ENCODE measurements at regions not wholly inside any gene's neighbourhood (a gene's known extent, or its start where the extent isn't known, plus 50 kb on each side); places are given as distances from the start of the nearest gene placed in this dataset.
"Not testable (repeated sequence)": the region's sequence is repeated elsewhere in the genome, so short reads cannot be mapped to it uniquely, and the experiment has no call there.

GRCh38 chr22:38374433-38374831 lies 57.2 kb upstream of the CSNK1E start:
- TF ChIP-seq CTCF, POLR2A (IDR thresholded peaks at IDR 0.05): not testable (repeated sequence)

All from esophagus squamous epithelium (tissue), 4 donors.